OCI-LY3 (cell line): ENCODE measurements at regions not wholly inside any gene's neighbourhood (a gene's known extent, or its start where the extent isn't known, plus 50 kb on each side); places are given as distances from the start of the nearest gene placed in this dataset.

Source experiments
- H2AFZ ChIP-seq: fragments of 200-600, 300-600 bp; shearing (Covaris generic); 2 replicates; pipeline ENCODE4 v1.6.0; 2014; ENCODE audit warnings: antibody characterized with exemption, low read depth, low read length
- H3K27ac ChIP-seq: fragments of 200-600, 300-600 bp; sonication (generic); 2 replicates; pipeline ENCODE4 v1.5.1; 2014; ENCODE audit warnings: mild to moderate bottlenecking, low read length, moderate library complexity, mixed read lengths
- H3K27me3 ChIP-seq: fragments of 200-600, 300-600 bp; sonication (generic); 2 replicates; pipeline ENCODE4 v1.6.1; 2014; ENCODE audit warnings: low read depth, low read length, mixed read lengths
- H3K36me3 ChIP-seq: fragments of 200-600, 300-600 bp; sonication (generic); replicated peaks from 2 replicates; pipeline ENCODE3; 2014; ENCODE audit warnings: low read depth, low read length, mixed read lengths
- H3K4me1 ChIP-seq: fragments of 300-600, 200-600 bp; sonication (generic); 2 replicates; pipeline ENCODE4 v1.6.1; 2014; ENCODE audit warnings: low read length, mixed read lengths
- H3K4me2 ChIP-seq: fragments of 200-600, 300-600 bp; sonication (generic); 2 replicates; pipeline ENCODE4 v1.6.1; 2014; ENCODE audit warnings: low read length, mixed read lengths
- H3K4me3 ChIP-seq: fragments of 300-600, 200-600 bp; sonication (generic); 2 replicates; pipeline ENCODE4 v1.5.1; 2014; ENCODE audit warnings: antibody characterized with exemption, mild to moderate bottlenecking, low read length, moderate library complexity
- H3K79me2 ChIP-seq: fragments of 300-600, 200-600 bp; shearing (Covaris generic); 2 replicates; pipeline ENCODE4 v1.6.1; 2014; ENCODE audit warnings: mild to moderate bottlenecking, low read length, mixed read lengths
- H3K9ac ChIP-seq: fragments of 300-600, 200-600 bp; shearing (Covaris generic); 2 replicates; pipeline ENCODE4 v1.6.0; 2014; ENCODE audit warnings: mild to moderate bottlenecking, low read length, moderate library complexity
- H3K9me3 ChIP-seq: fragments of 200-600, 300-600 bp; shearing (Covaris generic); 2 replicates; pipeline ENCODE4 v1.6.1; 2014; ENCODE audit warnings: low read length, mixed read lengths; ENCODE audit not compliant: insufficient read depth
- H4K20me1 ChIP-seq: fragments of 200-600, 300-600 bp; sonication (generic); 2 replicates; pipeline ENCODE4 v1.6.1; 2016; ENCODE audit warnings: low read length, mixed read lengths; ENCODE audit not compliant: insufficient read depth
- CTCF ChIP-seq: fragments of 200-600, 300-600 bp; sonication (generic); IDR thresholded peaks from 2 replicates; pipeline ENCODE4 v1.5.1; 2014; ENCODE audit warnings: antibody characterized with exemption, low read length, low read depth
- EZH2phosphoT487 ChIP-seq: fragments of 200-600 bp; shearing (Covaris generic); IDR thresholded peaks from 2 replicates; pipeline ENCODE4 v1.6.1; 2018; ENCODE audit warnings: antibody characterized with exemption, mixed run types, low read depth

DNA sequence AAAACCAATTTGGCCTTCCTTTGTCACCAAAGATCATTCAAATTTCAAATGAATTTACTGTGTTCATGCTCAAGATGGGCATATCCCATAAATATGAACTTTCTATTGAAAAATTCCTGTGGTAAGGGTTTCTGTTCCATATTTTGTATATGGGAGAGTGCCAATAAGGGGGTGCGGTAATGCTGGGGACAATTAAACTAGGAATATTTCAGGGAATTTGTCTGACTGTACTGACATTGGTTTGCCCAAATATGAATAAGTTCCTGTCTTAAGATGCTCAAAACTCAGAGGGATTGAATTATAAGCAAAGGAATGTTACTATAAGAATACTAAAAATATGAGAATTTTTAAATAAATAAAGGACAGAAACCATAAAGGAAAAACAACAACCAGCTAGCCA, 553.0 kb upstream of the MARCKS start:
- Histone ChIP-seq H3K4me3 (no peak overlapping the region), H3K4me1 (peaks cover 15% of the 10 kb centered on the region), H3K79me2 (no peaks in the 10 kb centered on the region), H3K4me2 (no peak overlapping the region), H2AFZ (no peak overlapping the region), H3K9ac (no peak overlapping the region), H3K27me3 (no peaks in the 10 kb centered on the region), H3K36me3 (no peaks in the 10 kb centered on the region), H4K20me1 (no peaks in the 10 kb centered on the region), H3K27ac (no peak overlapping the region), H3K9me3 (no peaks in the 10 kb centered on the region)
- TF ChIP-seq CTCF = no peak
- no peak for TF ChIP-seq EZH2phosphoT487

DNA sequence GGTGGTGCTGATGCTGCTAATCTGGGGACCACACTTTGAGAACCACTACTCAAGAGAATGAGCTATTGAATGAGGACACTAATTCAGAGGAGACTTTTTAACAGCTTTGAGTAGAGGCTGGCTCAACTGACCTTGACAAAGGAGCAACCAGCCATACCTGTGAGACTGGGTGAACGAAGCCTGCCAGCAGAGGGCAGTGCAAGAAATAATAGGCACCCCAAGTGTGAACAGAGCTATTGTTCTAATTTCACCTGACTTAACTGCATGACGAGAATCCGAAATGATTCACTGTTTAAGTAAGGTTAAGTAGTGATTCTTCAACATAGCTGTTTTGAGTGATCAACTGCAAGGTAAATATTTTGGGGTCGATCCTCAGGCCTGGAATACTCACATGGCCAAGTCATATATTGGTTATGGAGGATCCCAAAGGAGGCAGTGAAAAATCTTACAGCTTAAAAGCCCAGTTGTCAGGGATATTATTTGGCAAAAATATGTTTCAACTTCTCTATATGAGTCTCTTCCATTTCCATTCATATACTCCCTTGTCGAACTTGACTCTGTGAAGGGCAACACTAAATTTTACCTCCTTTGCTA, 550.5 kb upstream of the MARCKS start:
- Histone ChIP-seq H3K27me3 (no peaks in the 10 kb centered on the region), H3K9ac (no peak overlapping the region), H3K36me3 (no peaks in the 10 kb centered on the region), H3K9me3 (no peaks in the 10 kb centered on the region), H3K27ac (no peak overlapping the region), H4K20me1 (no peaks in the 10 kb centered on the region), H3K4me1 (peaks cover 15% of the 10 kb centered on the region), H3K4me2 (peak overlapping the region; percentile 53), H2AFZ (no peak overlapping the region), H3K4me3 (peak overlapping the region; percentile 6; the same call in 1 of the 2 replicates), H3K79me2 (no peaks in the 10 kb centered on the region)
- TF ChIP-seq EZH2phosphoT487 = no peak
- TF ChIP-seq CTCF = peak; percentile 73

DNA sequence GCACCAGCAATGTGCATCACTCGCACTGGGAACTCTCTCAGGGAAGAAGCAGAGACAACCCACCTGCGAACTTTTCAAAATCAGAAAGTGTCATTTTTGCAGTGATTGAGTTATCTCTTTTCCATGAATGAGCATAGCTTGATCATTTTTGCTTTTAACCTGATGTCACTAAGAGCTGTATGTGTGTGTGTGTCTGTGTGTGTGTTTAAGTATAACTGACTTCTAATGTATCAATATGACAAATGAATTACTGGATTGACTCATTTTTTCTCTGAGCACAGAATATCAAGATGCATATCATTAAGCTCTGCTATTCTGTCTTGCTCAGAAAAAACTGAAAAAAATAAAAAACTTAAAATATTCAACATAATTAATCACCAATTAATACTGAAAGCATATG, 548.9 kb upstream of the MARCKS start:
- Histone ChIP-seq H3K27me3 (no peaks in the 10 kb centered on the region), H3K9me3 (no peaks in the 10 kb centered on the region), H3K4me1 (peaks cover 15% of the 10 kb centered on the region), H3K79me2 (no peaks in the 10 kb centered on the region), H3K9ac (no peak overlapping the region), H3K27ac (no peak overlapping the region), H2AFZ (no peak overlapping the region), H3K4me2 (no peak overlapping the region), H3K36me3 (no peaks in the 10 kb centered on the region), H3K4me3 (no peak overlapping the region), H4K20me1 (no peaks in the 10 kb centered on the region)
- TF ChIP-seq CTCF (no peak), EZH2phosphoT487 (no peak)

DNA sequence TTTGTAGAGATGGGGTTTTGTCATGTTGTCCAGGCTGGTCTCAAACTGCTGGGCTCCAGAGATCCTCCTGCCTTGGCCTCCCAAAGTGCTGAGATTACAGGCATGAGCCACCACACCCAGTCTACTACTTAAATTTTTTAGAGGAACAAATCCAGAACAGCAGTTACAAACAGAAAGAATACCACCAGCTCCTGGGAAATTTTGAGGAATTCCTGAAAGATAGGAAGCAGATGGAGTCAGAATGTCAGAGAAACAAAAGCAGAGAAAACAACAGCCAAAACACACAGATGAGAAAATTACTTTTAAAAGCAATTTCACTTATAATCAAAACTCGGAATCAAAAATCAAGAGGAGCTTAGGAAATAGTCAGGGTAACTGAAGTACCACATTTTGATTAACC, 543.3 kb upstream of the MARCKS start:
- no peak for TF ChIP-seq CTCF
- no peak for TF ChIP-seq EZH2phosphoT487
- no peaks in the 10 kb centered on the region for H3K4me1 ChIP-seq
- no peak overlapping the region for H3K4me2 ChIP-seq
- no peak overlapping the region for H3K9ac ChIP-seq
- no peak overlapping the region for H3K27ac ChIP-seq
- no peaks in the 10 kb centered on the region for H4K20me1 ChIP-seq
- no peaks in the 10 kb centered on the region for H3K36me3 ChIP-seq
- H3K9me3 ChIP-seq = no peaks in the 10 kb centered on the region
- H3K4me3 ChIP-seq = no peak overlapping the region
- H3K79me2 ChIP-seq = no peaks in the 10 kb centered on the region
- H3K27me3 ChIP-seq = no peaks in the 10 kb centered on the region
- no peak overlapping the region for H2AFZ ChIP-seq
